GM21360 (cell line): ENCODE measurements at regions not wholly inside any gene's neighbourhood (a gene's known extent, or its start where the extent isn't known, plus 50 kb on each side); places are given as distances from the start of the nearest gene placed in this dataset.
"Not testable (repeated sequence)": the region's sequence is repeated elsewhere in the genome, so short reads cannot be mapped to it uniquely, and the experiment has no call there.

Experiments used
- ATAC-seq: cut with Tn5 transposase; IDR thresholded peaks from one replicate; pipeline ENCODE4 v1.9.1; 2021; ENCODE audit warnings: mild to moderate bottlenecking, moderate library complexity; ENCODE audit not compliant: unreplicated experiment

DNA sequence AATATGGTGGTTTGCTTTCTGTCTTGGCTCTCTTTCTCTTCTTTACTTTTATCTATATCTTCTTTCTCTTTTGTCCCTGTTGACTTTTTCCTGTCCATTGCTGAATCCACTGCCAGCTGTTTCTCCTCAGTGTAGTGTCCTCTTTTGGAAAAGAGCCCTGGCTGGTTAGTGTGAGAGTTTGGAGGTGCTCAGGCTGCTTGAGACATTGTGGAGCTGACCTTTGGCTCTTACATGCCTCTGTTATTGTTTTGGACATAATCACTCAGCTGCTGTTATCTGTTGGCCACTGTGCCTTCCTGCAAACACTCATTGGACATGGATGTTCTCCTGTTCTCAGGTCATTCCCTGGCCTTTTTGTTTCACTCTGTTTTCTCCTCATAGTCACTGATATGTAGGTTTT, 295.4 kb upstream of the RIOK2 start:
- ATAC-seq, result no peak

DNA sequence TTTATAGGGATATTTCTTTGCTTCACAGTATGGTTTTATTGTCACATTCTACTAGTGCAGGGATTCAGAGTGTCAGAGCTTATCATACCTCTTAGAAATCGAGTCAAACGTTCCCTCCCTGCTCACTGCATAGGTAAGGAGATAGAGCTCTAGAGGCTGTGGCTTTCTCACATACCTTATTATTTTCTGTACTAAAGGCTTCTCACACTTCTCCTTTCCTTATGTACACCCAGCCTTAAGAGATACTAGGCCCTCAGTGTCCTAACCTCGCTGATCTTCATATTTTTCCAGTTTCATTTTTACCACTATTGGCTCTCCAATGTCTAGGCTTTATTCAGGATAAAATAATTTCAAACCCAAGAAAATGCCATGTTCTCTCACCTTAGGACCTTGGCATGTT, 297.3 kb upstream of the RIOK2 start:
- ATAC-seq, result peak; percentile 49

DNA sequence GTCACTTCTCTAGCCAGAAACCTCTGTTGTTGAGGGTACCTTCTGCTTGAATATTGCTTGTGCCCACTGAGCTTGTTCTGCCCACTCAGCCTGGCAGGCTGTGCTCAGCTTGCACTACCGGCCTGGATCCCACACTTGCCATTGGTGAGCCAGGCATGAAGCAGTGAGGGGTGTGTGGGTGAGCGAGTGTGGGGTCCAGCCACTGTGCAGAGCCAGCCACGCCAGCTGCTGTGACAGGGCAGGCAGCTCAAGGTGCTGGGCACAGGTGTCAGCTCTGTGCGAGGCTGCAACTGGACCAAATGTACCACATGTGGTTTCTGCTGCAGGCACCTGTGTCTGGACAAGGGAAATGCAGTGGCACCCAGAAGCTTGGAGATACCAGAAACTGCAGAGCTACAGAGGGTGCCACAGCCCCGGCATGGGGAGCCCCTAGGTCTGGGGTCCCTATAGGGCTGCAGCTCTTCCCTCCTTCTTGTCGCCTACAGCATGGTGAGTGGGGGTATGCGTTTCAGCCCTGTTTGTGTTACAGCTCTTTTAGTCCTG, 305.1 kb upstream of the RIOK2 start:
- ATAC-seq, result no peak

DNA sequence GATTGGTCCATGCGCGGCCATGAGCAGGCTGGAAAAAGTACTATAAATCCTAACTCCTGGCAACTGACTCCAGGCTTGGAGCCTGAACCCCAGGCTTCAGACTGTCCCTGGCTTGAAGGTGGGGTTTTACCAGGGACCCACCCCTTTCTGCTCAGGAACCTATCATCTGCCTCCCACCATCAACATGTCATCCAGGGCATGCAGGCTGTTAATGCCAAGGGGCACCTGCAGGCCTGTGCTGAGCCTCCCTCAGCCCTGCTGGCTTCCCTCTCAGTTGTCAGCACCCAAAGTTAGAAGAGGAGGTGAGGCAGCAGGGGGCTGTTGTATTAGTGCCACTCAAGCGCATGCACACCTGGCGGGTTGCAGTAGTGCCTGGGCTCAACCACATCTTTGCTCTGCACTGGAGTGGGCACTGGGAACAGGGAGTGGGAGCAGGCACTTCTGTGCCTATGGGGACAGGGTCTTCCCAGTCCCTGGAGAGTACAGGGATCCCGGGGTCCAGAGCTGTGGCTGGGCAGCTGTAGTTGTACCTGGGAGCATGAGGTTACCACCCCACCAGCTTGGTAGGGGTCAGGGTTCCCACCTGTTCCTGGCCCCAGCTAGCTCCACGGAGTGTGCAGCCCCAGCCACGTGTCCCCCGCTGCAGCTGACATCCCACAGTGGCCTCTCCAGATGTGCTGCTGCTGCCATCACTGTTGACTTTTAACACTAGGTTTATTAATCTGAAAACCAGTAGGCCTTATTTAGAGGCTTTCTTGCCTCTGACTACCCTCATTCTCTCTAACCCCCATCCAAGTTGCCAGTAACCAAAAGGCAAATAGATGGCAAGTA, 306.2 kb upstream of the RIOK2 start:
- no peak for ATAC-seq

DNA sequence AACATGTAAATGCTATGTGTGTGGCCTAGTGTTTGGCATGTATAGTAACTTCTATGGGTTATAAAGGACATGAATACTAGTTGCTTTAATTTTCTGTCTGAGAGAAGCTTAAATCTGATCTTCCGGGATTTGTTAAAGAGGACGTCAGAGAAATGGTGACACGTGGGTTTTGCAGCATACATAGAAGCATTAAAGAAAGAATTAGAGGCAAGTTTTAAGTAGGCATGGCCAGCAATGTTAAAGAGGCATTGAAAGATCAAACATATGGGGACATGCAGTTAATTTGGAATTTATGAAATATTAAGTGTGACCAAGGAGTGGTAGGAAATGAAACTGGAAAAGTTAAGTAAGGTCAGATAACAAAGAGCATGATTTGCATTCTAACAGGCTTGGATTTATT, 311.4 kb upstream of the RIOK2 start:
- ATAC-seq, result no peak

DNA sequence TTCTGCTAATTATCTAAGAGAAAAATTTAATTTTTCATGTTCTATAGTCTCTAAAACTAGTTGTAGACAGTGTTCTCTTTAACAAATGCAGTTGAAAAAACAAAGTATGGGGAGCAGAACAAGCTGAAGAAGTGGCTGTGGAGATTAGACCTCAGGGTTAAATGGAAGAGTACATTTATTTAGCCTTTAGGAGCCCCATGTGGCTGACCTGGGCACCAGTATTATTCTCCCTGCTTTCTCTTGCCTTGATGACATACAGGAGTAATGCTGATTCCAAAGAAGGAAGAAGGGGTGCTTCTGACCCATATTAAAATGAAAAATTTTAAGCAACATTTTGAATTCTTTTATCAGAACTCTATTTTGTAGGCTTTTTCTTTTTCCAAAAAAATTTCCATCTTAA, 312.3 kb upstream of the RIOK2 start:
- no peak for ATAC-seq

DNA sequence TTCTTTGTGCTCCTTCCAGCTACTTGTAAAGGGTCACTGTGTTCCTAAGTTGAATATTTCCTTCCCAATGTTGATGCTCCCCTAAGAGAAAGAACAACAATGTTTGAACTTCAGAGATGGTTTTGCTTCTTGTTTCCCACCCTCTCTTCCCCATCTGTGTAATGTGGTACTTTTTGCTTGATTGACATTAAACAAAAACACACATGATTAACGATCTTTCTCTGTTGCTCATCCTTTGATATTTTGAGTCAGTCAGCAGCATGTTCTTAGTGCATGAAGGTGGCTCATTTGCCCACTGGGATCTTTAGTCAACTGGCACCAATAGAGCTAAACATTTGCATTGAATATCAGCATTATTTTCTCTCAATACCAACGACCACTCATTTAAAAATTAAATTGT, 313.0 kb upstream of the RIOK2 start:
- no peak for ATAC-seq

DNA sequence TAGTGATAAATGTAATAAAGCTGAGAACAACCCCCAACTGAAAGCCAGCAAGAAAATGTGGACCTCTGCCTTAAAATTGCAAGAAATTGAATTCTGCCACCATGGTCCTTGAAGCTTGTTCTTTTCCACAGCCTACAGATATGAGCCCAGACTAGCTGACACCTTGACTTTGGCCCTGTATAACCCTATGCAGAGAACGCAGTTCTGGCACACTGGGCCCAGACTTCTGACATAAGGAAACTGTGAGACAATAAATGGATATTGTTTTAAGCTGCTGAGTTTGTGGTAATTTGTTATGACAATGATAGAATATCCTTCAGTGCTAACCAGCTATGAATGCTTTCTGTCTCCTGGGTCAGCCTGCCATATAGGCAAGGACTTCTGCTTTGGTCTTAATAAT, 315.6 kb upstream of the RIOK2 start:
- no peak for ATAC-seq

DNA sequence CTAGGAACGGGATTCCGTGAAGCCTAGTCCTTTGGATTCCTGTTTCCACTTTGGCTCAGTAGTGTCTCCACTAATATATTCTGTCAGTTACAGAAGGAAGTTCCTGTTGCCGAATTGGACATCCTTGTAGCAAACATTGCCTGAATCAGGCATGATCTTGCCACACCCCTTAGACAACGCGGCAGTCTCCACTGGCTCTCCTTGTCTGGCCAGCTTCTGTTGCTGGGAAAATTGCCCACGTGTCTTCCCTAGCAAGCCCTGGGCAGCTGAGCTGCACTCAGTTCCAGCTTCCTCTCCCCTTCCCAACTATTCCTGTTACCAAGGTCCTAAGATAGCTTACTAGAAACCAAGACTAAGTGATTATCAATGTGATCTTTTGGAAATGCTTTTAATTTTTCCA, 316.6 kb upstream of the RIOK2 start:
- no peak for ATAC-seq

DNA sequence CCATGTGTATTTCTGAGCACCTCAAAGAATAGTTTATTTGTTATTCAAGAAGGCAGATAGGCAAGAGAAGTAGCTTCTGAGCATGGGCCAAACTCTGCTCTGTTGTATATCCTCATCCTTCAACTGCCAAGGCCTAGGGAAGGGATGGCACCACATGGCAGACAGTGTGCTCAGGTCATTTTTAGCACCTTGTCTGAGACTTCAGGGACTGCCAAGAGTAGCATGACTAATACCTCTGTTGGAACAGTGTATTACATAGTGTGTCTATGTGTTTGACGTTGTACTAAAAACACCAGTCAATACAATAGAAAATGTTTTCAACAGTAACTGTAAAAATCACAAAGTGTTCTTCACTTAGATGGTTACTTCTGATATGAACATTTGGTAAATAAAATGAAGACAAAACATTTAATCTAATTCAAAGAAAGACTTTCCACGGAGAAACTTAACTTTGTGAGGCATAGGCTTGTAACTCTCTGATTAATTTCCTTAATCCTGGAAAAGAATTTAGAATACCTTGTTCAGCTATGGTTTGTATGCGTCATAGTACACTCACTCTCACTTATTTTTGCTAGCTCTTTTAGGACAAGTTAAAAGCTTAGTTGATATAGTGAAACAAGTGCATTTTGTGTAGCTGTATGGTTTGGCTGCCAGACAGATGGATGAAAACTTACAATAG, 318.4 kb upstream of the RIOK2 start:
- ATAC-seq, result no peak

DNA sequence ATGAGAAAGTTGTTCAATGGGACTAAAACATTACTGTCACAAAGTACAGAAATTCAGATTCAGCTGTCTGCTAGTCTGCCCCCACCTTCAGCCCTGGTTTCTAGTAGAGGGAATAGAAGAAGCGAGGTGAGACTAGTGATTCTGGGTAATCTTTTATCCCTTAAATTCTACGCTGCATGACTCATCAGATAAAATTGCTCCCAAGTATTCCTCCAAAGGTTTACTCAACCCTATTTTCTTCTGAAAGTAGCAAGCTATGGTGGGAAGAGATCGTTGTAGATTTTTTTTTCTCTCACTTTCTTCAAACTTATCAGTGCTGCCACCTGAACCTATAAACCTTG, 318.9 kb upstream of the RIOK2 start:
- ATAC-seq, result no peak

DNA sequence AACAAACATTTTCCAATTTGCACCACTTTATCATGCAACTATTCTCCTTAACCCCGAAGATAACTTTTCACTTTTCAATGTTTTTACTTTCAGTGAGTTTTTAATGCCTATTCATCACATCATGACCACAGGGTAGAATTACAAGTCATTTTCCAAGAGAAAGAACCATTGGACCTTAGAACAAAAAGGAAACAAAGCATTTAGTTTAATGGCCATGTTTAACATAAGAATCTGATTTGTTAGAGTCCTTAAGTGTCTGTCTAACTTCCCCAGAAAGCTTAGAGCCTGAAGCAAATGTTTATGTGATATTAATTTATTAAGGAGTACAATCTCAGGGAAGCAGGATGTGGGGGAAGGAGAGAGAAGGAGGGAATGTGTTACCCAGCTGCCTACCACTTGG, 325.8 kb upstream of the RIOK2 start:
- no peak for ATAC-seq

DNA sequence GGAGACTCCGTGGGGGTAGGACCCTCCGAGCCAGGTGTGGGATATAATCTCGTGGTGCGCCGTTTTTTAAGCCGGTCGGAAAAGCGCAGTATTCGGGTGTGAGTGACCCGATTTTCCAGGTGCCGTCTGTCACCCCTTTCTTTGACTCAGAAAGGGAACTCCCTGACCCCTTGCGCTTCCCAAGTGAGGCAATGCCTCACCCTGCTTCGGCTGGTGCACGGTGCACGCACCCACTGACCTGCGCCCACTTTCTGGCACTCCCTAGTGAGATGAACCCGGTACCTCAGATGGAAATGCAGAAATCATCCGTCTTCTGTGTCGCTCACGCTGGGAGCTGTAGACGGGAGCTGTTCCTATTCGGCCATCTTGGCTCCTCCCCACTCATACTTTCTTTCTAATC, 336.5 kb upstream of the RIOK2 start:
- not testable (repeated sequence) for ATAC-seq

DNA sequence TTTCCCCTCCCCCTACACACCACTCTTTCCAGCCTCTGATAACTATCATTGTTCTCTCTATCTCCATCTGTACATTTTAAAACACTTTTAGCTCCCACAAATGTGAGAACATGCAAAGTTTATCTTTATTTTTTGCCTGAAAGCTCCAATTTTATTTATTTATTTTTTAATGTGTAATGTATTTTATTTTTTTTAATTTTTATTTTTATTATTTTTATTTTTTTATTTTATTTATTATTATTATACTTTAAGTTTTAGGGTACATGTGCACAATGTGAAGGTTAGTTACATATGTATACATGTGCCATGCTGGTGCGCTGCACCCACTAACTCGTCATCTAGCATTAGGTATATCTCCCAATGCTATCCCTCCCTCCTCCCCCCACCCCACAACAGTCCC, 340.3 kb upstream of the RIOK2 start:
- not testable (repeated sequence) for ATAC-seq

DNA sequence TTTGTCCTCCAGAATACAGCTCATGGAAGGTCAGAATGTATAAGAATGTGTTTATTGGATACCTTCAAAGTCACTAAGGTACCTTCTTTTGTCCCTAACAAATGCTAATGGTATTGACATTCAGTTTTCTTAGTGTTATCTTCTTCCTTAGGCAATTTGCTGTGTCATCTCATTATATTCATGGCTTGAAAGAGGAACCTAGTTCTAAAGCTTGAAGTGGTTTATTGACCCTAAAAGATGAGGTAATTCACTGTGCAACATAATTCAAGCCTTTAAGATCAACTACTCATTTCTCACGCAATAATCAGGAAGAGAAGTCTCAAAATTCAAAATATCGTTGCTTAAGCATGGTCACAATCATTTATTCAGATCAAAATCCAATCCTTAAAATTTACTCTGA, 342.7 kb upstream of the RIOK2 start:
- no peak for ATAC-seq

DNA sequence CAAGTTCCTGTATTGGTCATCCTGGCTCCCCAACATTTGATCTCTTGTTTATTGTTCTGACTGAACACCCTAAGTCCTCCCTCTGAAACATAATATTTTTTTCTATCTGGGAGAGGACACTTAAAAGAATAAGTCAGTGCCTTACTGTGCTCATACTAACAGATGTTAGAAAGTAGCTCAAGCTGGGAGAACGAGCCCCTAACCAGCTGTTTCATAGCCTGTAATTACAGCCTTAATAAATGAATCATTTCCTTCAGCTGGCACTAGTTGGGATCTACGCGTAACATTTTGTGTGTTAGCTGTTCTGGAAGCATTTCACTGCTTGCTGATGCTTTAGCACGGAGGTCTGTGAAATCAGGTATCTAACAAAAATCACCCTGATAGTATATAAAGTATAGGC, 345.9 kb upstream of the RIOK2 start:
- ATAC-seq, result no peak

DNA sequence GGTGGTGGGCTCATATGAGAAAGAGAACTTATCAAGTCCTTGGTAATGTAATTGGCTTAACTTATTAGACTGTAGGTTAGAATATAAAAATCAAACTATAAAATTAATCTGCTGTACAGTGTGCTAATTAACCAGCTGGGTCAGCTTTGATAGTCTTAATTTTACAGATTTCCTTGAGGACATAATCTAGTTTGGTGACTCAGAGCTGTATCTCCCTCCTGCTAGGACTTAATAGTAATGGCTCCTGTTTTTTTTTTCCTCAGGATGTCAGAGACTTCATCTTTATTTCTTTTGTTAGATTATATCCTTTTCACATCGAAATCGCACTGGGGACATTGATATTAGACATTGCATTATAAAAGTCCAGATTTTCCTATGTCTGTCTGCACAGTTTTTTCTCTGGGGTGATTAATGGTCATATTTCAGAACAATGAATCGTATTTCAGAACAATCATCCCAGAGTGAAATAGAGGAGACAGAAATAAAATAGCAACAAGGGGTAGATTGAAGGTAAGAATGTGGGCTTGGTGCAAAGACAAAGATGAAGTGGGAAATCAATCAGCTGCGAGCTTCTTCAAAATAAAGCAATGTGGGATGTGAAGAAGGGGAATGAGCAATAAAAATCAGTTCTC, 346.4 kb upstream of the RIOK2 start:
- no peak for ATAC-seq

DNA sequence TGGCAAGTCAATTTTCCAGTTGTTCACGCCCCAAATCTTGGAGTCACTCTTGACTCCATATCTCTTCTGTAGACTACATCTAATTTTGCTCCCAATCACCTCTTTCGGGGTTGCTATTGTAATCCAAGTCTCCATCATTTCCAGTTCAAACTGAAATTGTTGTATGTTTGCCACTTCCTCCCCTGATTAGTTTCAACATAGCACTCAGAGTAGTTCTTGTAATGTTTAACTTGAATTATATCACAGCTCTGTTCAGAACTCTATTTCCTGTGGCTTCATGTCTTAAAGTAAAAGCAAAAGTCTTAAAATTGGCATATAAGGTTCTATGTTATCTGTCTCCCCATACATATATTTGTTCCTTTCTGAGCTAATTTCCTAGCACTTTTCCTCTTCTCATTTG, 348.5 kb upstream of the RIOK2 start:
- no peak for ATAC-seq

DNA sequence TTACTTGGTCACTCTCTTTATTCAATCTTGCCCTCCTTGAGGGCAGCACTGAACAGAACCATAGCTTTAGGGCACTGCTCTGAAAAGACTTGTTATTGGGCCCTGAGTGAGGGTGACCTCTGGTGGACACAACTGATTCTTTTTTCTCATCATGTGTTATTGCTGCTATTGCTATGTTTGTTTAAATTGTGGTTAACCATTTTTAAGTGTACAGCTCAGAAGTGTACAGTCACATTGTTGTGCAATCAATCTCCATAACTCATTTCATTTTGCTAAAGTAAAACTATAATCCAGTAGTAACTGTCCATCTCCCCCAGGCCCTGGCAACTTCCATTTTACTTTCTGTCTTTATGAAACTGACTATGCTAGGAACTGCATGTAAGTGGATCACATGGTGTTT, 351.1 kb upstream of the RIOK2 start:
- ATAC-seq, result peak; percentile 77

DNA sequence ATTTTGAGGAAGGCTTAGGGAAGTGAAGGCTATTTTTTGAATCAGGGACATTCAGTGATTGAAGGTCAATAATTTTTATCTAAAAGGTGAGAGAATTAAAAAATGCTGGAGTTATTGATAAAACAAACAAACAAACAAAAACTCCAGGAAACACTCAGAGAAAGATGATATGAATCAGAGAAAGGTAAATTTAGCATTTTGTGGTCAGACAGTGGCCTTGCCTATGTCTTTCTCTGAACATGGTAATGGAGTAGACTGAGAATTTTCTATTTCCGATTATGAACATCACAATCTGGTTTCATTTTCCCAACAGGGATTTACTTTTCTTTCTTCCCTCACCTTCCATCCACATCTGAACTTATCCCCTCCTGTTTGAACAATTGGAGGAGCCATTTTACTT, 353.6 kb upstream of the RIOK2 start:
- ATAC-seq, result no peak

DNA sequence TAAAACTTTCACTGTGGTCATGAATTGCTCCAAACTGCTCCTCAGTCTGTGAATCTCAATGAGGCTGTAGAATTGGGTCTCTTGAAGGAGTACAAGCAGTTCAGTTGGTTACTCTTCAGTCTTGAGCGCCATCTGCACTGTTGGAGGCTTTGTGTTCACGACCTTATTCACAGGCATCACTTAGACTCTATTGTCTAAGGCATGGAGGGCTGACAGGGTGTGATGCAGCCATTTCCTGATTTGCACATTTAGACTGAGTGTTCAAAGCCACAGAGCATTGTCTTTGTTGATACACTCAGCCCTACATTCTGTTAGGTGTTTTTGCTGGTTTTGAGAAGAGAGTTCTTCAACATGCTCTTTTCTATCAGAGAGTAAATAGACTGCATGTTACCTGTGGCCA, 355.9 kb upstream of the RIOK2 start:
- no peak for ATAC-seq

DNA sequence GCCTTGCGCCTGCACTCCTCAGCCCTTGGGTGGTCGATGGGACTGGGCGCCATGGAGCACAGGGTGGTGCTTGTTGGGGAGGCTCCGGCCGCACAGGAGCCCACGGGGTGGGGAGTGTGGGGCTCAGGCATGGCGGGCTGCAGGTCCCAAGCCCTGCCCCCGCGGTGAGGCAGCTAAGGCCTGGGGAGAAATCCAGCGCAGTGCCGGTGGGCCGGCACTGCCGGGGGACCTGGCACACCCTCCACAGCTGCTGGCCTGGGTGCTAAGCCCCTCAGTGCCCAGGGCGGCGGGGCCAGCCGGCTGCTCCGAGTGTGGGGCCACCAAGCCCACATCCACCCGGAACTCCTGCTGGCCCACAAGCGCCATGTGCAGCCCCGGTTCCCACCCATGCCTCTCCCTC, 358.8 kb upstream of the RIOK2 start:
- no peak for ATAC-seq
